ENCODE measurements at regions not wholly inside any gene's neighbourhood (a gene's known extent, or its start where the extent isn't known, plus 50 kb on each side); places are given as distances from the start of the nearest gene placed in this dataset.
"Not testable (repeated sequence)": the region's sequence is repeated elsewhere in the genome, so short reads cannot be mapped to it uniquely, and the experiment has no call there.

- no peak for DNase-seq
Measured at GRCh38 chr2:16950436-16950835, 284.8 kb upstream of the CYRIA start.

- DNase-seq = no peak
Measured at GRCh38 chr2:16948710-16949109, 283.1 kb upstream of the CYRIA start.

- no peak for DNase-seq
Measured at GRCh38 chr2:16948053-16948452, 282.4 kb upstream of the CYRIA start.

- DNase-seq = no peak
Measured at GRCh38 chr2:16943279-16943958, 277.8 kb upstream of the CYRIA start.

GRCh38 chr2:16940214-16940613, 274.6 kb upstream of the CYRIA start:
- no peak for DNase-seq

GRCh38 chr2:16939771-16940170, 274.1 kb upstream of the CYRIA start:
- no peak for DNase-seq

- DNase-seq = no peak
Measured at GRCh38 chr2:16933355-16933754, 267.7 kb upstream of the CYRIA start.

GRCh38 chr2:16932826-16933225, 267.2 kb upstream of the CYRIA start:
- no peak for DNase-seq

GRCh38 chr2:16931441-16931840, 265.8 kb upstream of the CYRIA start:
- DNase-seq = peak; percentile 56

GRCh38 chr2:16927398-16927797, 261.8 kb upstream of the CYRIA start:
- DNase-seq = no peak

GRCh38 chr2:16925145-16925544, 259.5 kb upstream of the CYRIA start:
- DNase-seq = no peak

GRCh38 chr2:16915341-16915755, 249.7 kb upstream of the CYRIA start:
- DNase-seq = peak; percentile 93

- no peak for DNase-seq
Measured at GRCh38 chr2:16911746-16912145, 246.1 kb upstream of the CYRIA start.

- DNase-seq = no peak
Measured at GRCh38 chr2:16908656-16909055, 243.0 kb upstream of the CYRIA start.

- DNase-seq = no peak
Measured at GRCh38 chr2:16907645-16908282, 242.1 kb upstream of the CYRIA start.

GRCh38 chr2:16905325-16905724, 239.7 kb upstream of the CYRIA start:
- not testable (repeated sequence) for DNase-seq

GRCh38 chr2:16900405-16901025, 234.9 kb upstream of the CYRIA start:
- DNase-seq = peak; percentile 70

GRCh38 chr2:16899958-16900357, 234.3 kb upstream of the CYRIA start:
- no peak for DNase-seq

GRCh38 chr2:16890081-16890480, 224.4 kb upstream of the CYRIA start:
- DNase-seq = no peak

- no peak for DNase-seq
Measured at GRCh38 chr2:16885027-16885426, 219.4 kb upstream of the CYRIA start.

- DNase-seq = no peak
Measured at GRCh38 chr2:16882706-16883105, 217.1 kb upstream of the CYRIA start.

GRCh38 chr2:16881122-16881521, 215.5 kb upstream of the CYRIA start:
- DNase-seq = no peak

- no peak for DNase-seq
Measured at GRCh38 chr2:16871411-16871810, 205.8 kb upstream of the CYRIA start.

GRCh38 chr2:16870491-16871076, 204.9 kb upstream of the CYRIA start:
- DNase-seq = no peak

Measured in islet precursor cell (in vitro differentiated cells).